ENCODE measurements at regions not wholly inside any gene's neighbourhood (a gene's known extent, or its start where the extent isn't known, plus 50 kb on each side); places are given as distances from the start of the nearest gene placed in this dataset.

GRCh38 chr9:106032978-106033377, 338.6 kb downstream of the TMEM38B start:
- TF ChIP-seq CTCF (IDR thresholded peaks at IDR 0.05) (no peak), POLR2A (IDR thresholded peaks at IDR 0.05) (no peak), POLR2AphosphoS5 (IDR thresholded peaks at IDR 0.05) (no peak)
